Ovary (tissue), 3 donors: ENCODE measurements at regions not wholly inside any gene's neighbourhood (a gene's known extent, or its start where the extent isn't known, plus 50 kb on each side); places are given as distances from the start of the nearest gene placed in this dataset.

Experiments
- EP300 ChIP-seq: sonication (generic); formaldehyde crosslinking; IDR thresholded peaks from one replicate; pipeline ENCODE4 v1.6.1; 2017; ENCODE audit warnings: antibody characterized with exemption
- TF ChIP-seq, protein P1 (sequence below), 3 donors: fragments of 450-650 bp in 2 of 3; fragments of 200-600 bp in 1 of 3; IDR thresholded peaks; one replicate each; pipeline versions ENCODE4 v1.5.1 to v1.8.0; 2016 to 2022; ENCODE audit warnings: antibody characterized with exemption in 3 of 3, mild to moderate bottlenecking in 1 of 3
- donor health status: DM: no; HTN: no; CAD: no.

DNA sequence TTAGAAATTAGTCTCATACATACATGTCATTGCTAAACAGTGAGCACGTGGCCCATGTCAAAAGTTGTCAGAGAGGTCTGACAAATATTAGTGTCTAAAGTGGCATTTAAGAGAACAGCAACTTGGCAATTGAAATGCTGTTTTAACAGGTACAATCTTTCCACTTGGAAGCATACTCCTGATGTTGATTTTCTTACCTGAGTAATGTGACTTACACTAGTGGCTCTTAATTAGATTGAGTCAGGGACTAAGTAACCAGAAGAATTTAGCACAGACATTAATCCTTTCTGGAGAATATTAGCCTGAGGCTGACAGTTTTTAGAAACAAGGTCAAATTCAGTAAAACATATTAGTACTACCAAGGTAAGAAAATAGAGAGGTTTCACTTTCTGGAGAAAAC lies 357.0 kb upstream of the ZNF608 start:
- TF ChIP-seq EP300: no peak
- TF ChIP-seq, protein P1, sequence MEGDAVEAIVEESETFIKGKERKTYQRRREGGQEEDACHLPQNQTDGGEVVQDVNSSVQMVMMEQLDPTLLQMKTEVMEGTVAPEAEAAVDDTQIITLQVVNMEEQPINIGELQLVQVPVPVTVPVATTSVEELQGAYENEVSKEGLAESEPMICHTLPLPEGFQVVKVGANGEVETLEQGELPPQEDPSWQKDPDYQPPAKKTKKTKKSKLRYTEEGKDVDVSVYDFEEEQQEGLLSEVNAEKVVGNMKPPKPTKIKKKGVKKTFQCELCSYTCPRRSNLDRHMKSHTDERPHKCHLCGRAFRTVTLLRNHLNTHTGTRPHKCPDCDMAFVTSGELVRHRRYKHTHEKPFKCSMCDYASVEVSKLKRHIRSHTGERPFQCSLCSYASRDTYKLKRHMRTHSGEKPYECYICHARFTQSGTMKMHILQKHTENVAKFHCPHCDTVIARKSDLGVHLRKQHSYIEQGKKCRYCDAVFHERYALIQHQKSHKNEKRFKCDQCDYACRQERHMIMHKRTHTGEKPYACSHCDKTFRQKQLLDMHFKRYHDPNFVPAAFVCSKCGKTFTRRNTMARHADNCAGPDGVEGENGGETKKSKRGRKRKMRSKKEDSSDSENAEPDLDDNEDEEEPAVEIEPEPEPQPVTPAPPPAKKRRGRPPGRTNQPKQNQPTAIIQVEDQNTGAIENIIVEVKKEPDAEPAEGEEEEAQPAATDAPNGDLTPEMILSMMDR (IDR thresholded peaks at IDR 0.05): no peak
